GM12874 (cell line): ENCODE measurements at regions not wholly inside any gene's neighbourhood (a gene's known extent, or its start where the extent isn't known, plus 50 kb on each side); places are given as distances from the start of the nearest gene placed in this dataset.

Source experiments
- CTCF ChIP-seq: IDR thresholded peaks from 2 replicates; pipeline ENCODE4 v1.5.1; 2011; ENCODE audit warnings: low read depth, mild to moderate bottlenecking, control low read depth, low read length, moderate library complexity; ENCODE audit not compliant: insufficient read depth

GRCh38 chr18:41768467-41768866 lies 186.6 kb upstream of the PIK3C3 start:
- no peak for TF ChIP-seq CTCF

- TF ChIP-seq CTCF = no peak
Observed at GRCh38 chr18:41767960-41768359, 187.1 kb upstream of the PIK3C3 start.

- TF ChIP-seq CTCF = no peak
Observed at GRCh38 chr18:41765460-41765859, 189.6 kb upstream of the PIK3C3 start.

GRCh38 chr18:41763361-41763760 lies 191.7 kb upstream of the PIK3C3 start:
- TF ChIP-seq CTCF = no peak

- no peak for TF ChIP-seq CTCF
Observed at GRCh38 chr18:41761333-41762018, 193.6 kb upstream of the PIK3C3 start.

- no peak for TF ChIP-seq CTCF
Observed at GRCh38 chr18:41758534-41758933, 196.5 kb upstream of the PIK3C3 start.

GRCh38 chr18:41756141-41756540 lies 198.9 kb upstream of the PIK3C3 start:
- TF ChIP-seq CTCF = no peak
